Panc1 (cell line): ENCODE measurements at regions not wholly inside any gene's neighbourhood (a gene's known extent, or its start where the extent isn't known, plus 50 kb on each side); places are given as distances from the start of the nearest gene placed in this dataset.

Experiments
- POLR2AphosphoS5 ChIP-seq: IDR thresholded peaks from 2 replicates; pipeline ENCODE4 v1.6.1; 2012; ENCODE audit warnings: mild to moderate bottlenecking, low read depth, low read length, moderate library complexity
- SIN3A ChIP-seq: IDR thresholded peaks from 2 replicates; pipeline ENCODE4 v1.6.1; 2012; ENCODE audit warnings: low read depth, mild to moderate bottlenecking, low read length, moderate library complexity, borderline replicate concordance; ENCODE audit not compliant: insufficient read depth
- TF ChIP-seq, protein P1 (sequence below): fragments of 450-650 bp; IDR thresholded peaks from 2 replicates; pipeline ENCODE4 v1.5.1; 2017; ENCODE audit warnings: mild to moderate bottlenecking
- TF ChIP-seq, protein P2 (sequence below), 2 experiments: IDR thresholded peaks; 2 replicates each; pipeline ENCODE4 v1.6.1; 2011 to 2012; ENCODE audit warnings: low read depth in 2 of 2, control low read depth in 1 of 2, low read length in 1 of 2, mild to moderate bottlenecking in 1 of 2, moderate library complexity in 1 of 2; ENCODE audit not compliant: insufficient read depth in 1 of 2

DNA sequence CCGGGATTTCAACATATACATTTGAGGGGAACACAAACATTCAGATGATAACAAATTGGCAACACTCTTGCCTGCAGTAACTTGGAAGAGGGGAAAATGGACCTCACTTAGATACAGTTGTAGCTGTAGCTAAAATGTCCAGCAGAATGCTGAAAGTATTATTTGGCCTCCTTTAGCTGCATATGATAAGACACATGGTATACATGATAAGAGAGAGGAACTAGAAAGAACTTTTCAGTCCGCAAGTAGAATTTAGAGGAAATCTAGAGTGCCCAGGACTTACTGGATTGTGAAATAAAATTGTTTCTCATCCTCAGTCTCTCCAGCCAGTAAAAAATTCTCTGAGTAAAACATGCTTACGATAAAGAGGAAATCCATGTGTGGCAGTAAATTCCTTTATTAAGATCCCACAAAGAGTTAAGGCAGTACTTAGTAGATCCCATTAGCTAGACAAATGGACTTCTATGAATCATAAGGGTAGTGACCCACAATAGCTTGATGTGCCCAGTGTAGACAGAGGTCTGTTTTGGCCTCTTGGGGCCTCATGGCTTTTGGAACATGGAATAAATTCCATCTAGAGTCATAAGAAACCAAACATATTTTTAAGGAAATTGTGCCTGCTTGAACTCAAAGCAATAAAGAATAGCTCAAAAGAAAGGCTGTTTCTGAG is 87.9 kb upstream of the RBM24 start:
- TF ChIP-seq, protein P1, sequence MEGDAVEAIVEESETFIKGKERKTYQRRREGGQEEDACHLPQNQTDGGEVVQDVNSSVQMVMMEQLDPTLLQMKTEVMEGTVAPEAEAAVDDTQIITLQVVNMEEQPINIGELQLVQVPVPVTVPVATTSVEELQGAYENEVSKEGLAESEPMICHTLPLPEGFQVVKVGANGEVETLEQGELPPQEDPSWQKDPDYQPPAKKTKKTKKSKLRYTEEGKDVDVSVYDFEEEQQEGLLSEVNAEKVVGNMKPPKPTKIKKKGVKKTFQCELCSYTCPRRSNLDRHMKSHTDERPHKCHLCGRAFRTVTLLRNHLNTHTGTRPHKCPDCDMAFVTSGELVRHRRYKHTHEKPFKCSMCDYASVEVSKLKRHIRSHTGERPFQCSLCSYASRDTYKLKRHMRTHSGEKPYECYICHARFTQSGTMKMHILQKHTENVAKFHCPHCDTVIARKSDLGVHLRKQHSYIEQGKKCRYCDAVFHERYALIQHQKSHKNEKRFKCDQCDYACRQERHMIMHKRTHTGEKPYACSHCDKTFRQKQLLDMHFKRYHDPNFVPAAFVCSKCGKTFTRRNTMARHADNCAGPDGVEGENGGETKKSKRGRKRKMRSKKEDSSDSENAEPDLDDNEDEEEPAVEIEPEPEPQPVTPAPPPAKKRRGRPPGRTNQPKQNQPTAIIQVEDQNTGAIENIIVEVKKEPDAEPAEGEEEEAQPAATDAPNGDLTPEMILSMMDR = no peak
- TF ChIP-seq, protein P2, sequence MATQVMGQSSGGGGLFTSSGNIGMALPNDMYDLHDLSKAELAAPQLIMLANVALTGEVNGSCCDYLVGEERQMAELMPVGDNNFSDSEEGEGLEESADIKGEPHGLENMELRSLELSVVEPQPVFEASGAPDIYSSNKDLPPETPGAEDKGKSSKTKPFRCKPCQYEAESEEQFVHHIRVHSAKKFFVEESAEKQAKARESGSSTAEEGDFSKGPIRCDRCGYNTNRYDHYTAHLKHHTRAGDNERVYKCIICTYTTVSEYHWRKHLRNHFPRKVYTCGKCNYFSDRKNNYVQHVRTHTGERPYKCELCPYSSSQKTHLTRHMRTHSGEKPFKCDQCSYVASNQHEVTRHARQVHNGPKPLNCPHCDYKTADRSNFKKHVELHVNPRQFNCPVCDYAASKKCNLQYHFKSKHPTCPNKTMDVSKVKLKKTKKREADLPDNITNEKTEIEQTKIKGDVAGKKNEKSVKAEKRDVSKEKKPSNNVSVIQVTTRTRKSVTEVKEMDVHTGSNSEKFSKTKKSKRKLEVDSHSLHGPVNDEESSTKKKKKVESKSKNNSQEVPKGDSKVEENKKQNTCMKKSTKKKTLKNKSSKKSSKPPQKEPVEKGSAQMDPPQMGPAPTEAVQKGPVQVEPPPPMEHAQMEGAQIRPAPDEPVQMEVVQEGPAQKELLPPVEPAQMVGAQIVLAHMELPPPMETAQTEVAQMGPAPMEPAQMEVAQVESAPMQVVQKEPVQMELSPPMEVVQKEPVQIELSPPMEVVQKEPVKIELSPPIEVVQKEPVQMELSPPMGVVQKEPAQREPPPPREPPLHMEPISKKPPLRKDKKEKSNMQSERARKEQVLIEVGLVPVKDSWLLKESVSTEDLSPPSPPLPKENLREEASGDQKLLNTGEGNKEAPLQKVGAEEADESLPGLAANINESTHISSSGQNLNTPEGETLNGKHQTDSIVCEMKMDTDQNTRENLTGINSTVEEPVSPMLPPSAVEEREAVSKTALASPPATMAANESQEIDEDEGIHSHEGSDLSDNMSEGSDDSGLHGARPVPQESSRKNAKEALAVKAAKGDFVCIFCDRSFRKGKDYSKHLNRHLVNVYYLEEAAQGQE (IDR thresholded peaks at IDR 0.05; ENCODE audit: insufficient read depth in 1 of 2, low read depth in 2 of 2, low read length in 1 of 2) = no peak
- TF ChIP-seq SIN3A (no peak), POLR2AphosphoS5 (no peak)
